Muscle layer of colon (tissue), 2 donors: ENCODE measurements at regions not wholly inside any gene's neighbourhood (a gene's known extent, or its start where the extent isn't known, plus 50 kb on each side); places are given as distances from the start of the nearest gene placed in this dataset.

ENCODE experiments used
- H3K27ac ChIP-seq: one replicate; pipeline ENCODE4 v1.7.0; 2013; ENCODE audit warnings: low read depth, mild to moderate bottlenecking, low read length, moderate library complexity
- H3K27me3 ChIP-seq, 2 donors: one replicate each; pipeline ENCODE4 v1.7.0; 2013; ENCODE audit warnings: low read length in 2 of 2, mild to moderate bottlenecking in 2 of 2; ENCODE audit not compliant: insufficient read depth in 2 of 2, control insufficient read depth in 1 of 2
- H3K36me3 ChIP-seq: one replicate; pipeline ENCODE4 v1.7.0; 2013; ENCODE audit warnings: mild to moderate bottlenecking, low read length; ENCODE audit not compliant: insufficient read depth
- H3K4me1 ChIP-seq: one replicate; pipeline ENCODE4 v1.7.0; 2013; ENCODE audit warnings: mild to moderate bottlenecking, low read length; ENCODE audit not compliant: insufficient read depth
- H3K4me3 ChIP-seq, 2 donors: one replicate each; pipeline ENCODE4 v1.7.0; 2013; ENCODE audit warnings: low read length in 2 of 2, low read depth in 1 of 2, mild to moderate bottlenecking in 1 of 2, moderate library complexity in 1 of 2
- H3K9ac ChIP-seq: one replicate; pipeline ENCODE4 v1.7.0; 2013; ENCODE audit warnings: low read length
- H3K9me3 ChIP-seq: one replicate; pipeline ENCODE4 v1.7.0; 2013; ENCODE audit warnings: mild to moderate bottlenecking, low read length
- donor health status: abdominal sarcoma.
- donor health status: Adenocarcinoma of cecum.

DNA sequence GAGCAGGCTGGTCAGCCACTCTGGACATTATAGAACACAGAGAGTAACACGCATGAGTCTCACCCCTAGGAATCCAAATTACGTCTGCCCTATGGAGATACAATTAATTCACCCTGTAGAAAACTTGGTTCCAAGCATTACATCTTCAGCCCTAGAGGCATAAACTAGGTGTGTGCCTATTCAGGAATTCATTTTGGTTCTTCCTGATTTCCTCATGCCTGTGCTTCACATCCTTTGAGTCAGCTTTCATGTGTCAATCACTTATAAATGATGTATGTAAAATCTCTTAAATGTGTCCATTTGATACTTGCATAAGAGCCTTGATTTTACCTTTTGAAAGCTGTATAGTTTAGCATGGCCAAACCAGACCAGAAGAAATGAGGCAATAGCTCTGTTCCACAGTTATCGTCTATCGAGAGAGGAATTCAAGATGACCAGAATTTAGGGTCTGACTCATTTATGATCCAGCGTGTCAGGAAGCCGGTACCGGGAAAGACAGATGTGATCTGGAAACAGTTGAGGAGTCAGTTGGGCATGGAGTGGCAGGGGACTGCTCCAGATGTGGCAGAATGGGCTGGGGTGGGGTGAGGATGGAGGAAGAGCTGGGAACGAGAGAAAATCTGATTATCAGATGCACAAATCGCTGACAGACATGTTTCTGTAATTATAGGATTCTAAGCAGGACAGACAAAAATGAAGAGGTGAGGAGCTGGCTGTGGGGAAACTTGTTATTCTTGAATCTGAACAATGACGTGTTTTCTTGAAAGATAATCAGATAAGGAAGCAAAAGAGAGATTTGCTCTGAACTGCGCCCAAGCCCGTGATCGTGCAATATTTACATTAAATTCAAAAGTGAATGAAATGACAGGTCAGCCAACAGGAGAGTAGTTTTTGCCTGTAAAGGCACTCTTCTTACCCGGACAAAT, 76.7 kb downstream of the C16orf95 start:
- H3K27me3 ChIP-seq = no peaks in the 10 kb centered on the region
- no peaks in the 10 kb centered on the region for H3K9me3 ChIP-seq
- no peaks in the 10 kb centered on the region for H3K36me3 ChIP-seq
- no peak overlapping the region for H3K27ac ChIP-seq
- no peak overlapping the region for H3K4me3 ChIP-seq
- H3K9ac ChIP-seq = no peak overlapping the region
- no peaks in the 10 kb centered on the region for H3K4me1 ChIP-seq

DNA sequence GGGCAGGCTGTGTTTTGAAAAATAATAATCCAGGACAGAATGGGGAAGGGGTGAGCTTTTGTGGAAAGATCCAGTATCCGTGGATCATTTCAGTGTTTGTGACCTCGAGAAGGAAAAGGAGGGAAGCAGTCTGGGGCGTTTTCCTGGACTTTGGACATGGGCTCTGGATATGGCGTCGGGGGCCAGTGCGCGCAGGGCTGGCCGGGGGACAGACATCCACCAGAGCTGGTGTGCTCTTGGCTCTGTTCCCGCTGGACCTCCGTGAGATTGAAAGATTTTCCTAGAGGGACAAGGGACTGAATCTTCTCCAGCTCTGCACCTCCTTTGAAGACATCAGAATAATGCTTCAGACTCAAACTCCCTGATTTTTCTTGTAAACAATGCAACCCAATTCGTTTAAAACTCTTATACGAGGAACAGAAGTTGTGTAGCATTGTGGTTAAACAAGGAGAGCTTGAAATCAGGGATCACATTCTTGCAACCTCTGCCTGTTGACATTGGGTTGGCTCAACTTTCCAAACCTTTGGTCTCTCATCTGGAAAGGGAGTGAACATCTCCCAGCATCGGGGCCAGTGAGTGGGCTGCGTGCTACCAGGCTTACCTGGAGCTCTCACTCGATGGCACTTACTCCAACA, 75.9 kb downstream of the C16orf95 start:
- no peaks in the 10 kb centered on the region for H3K4me1 ChIP-seq

DNA sequence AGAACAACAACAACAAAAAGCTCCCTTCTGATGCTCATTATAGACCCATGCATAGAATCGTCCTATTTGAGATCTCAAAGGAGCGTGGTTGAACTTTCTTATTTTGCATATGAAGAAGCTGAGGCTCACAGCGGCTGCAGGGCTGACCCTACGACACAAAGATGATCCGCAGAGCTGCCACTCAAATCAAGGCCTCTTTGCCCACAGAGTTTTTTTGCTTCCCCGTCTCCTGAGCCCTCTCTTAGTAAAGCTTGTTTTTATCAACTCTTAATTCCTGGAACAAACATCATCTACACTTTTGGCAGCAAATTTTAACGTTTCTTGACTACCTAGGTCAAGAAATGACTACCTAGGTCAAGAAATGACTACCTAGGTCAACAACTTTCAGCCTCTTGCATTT, 73.7 kb downstream of the C16orf95 start:
- Histone ChIP-seq H3K27me3 (no peaks in the 10 kb centered on the region), H3K27ac (no peak overlapping the region), H3K4me1 (no peaks in the 10 kb centered on the region), H3K4me3 (no peak overlapping the region), H3K36me3 (no peaks in the 10 kb centered on the region), H3K9me3 (no peaks in the 10 kb centered on the region), H3K9ac (no peak overlapping the region)

More for the DNA sequence above, 75.9 kb downstream of the C16orf95 start:
- Histone ChIP-seq H3K9me3 (no peaks in the 10 kb centered on the region), H3K36me3 (no peaks in the 10 kb centered on the region), H3K9ac (no peak overlapping the region), H3K4me3 (no peak overlapping the region), H3K27me3 (no peaks in the 10 kb centered on the region), H3K27ac (no peak overlapping the region)

DNA sequence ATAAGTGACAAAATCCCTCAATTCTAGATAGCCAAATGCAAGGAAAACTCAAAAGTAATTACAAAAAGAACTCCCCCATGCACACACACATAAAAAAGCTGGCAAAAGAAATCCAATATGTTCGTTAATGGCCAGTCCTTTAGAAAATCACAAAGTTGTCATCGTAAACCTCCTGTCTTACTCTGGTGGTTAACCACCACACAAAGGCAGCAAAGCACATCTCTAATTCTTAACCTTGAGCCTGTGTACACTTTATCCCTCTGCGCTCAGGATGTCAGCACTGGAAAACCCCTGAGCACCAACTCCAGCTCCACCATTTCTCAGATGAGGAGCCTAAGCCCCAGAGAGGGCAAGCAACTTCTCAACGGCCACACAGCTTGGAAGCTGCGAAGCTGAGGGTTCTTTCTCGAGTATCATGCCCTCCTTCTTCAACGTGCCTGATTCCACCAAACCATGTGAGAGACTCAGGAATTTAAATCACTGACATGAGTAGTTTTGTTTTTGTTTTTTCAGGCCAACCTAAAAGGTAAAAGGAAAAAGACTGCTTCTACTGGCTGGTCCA, 72.5 kb downstream of the C16orf95 start:
- Histone ChIP-seq H3K27ac (no peak overlapping the region), H3K36me3 (no peaks in the 10 kb centered on the region), H3K9me3 (no peaks in the 10 kb centered on the region), H3K4me3 (no peak overlapping the region), H3K9ac (no peak overlapping the region), H3K4me1 (no peaks in the 10 kb centered on the region), H3K27me3 (no peaks in the 10 kb centered on the region)

DNA sequence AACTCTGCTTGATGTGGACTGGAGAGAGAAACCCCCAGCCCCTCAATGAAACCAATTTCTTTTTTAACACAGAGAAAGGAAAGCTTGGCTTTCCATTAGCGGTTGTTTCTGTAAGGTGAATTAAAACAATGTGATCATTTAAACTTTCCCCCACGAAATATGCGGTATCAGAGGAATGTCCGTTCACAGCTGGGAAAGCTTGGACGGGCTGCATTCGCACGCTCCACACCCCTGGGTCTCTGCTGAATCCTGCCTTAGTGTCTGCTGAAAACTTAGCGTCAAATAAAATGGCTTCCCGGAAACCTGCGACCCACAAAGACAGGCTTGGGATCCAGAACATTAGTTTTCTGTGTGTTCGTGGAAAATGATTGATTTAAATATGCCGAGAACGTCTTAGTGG, 71.7 kb downstream of the C16orf95 start:
- no peak overlapping the region for H3K4me3 ChIP-seq
- H3K9me3 ChIP-seq = no peaks in the 10 kb centered on the region
- H3K27ac ChIP-seq = no peak overlapping the region
- no peaks in the 10 kb centered on the region for H3K27me3 ChIP-seq
- H3K4me1 ChIP-seq = no peaks in the 10 kb centered on the region
- no peaks in the 10 kb centered on the region for H3K36me3 ChIP-seq
- no peak overlapping the region for H3K9ac ChIP-seq

DNA sequence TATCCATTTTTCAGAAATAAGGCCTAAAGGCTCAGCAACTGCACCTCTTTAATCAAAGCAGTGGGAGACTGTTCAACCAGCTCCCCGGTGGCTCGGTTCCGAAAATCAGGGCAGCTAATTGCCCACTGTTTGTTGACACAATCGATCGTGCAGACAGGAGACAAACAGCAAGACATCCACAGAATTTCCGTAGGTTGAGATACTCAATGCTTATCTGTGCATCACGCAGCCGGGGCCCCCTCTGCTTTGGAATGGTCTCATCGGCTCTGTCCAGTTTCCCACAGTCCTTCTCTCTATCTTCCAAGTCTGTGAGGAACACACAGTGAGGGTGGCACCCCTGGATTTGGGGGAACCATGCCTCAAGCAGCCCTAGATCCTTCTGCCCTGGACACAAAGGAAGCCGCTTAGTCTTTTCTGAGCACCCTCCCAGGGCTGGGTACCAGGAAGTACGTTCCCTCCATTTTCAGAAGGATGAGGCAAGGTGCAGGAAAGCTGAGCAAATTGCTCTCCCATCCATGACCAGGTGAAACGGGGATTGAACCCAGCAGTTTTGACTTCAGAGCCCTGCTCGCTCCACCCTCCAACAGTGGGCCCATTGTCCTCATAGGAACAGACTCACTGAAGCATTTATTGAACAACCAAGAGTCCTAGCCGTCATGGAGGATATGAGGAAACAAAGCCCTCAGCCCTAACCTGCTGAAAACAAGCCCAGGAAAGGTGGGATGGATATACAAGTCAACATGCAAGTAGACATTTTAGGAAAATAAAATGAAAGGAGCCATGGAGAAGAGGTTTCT, 70.7 kb downstream of the C16orf95 start:
- no peak overlapping the region for H3K4me3 ChIP-seq

DNA sequence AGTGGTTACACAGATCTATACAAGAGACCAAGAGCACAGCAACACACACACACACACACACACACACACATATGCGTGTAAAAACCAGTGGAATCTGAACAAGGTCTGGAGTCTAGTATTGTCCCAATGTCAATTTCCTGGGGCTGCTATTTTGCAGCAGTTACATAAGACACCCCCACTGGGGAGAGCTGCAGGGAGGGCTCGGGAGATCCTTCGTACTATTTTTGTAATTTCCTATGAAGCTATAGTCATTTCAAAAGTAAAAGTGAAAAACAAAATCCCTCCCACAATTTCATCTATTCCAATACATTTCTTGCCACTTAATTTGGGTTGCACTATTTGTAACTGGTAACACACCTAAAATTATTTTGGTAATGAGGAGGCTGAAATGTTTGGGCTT, 68.5 kb downstream of the C16orf95 start:
- Histone ChIP-seq H3K9ac (no peak overlapping the region), H3K36me3 (no peaks in the 10 kb centered on the region), H3K27me3 (no peaks in the 10 kb centered on the region), H3K27ac (no peak overlapping the region), H3K9me3 (no peaks in the 10 kb centered on the region), H3K4me1 (no peaks in the 10 kb centered on the region), H3K4me3 (no peak overlapping the region)

More for the DNA sequence above, 70.7 kb downstream of the C16orf95 start:
- Histone ChIP-seq H3K27me3 (no peaks in the 10 kb centered on the region), H3K9me3 (no peaks in the 10 kb centered on the region), H3K4me1 (no peaks in the 10 kb centered on the region), H3K9ac (no peak overlapping the region), H3K27ac (no peak overlapping the region), H3K36me3 (no peaks in the 10 kb centered on the region)

DNA sequence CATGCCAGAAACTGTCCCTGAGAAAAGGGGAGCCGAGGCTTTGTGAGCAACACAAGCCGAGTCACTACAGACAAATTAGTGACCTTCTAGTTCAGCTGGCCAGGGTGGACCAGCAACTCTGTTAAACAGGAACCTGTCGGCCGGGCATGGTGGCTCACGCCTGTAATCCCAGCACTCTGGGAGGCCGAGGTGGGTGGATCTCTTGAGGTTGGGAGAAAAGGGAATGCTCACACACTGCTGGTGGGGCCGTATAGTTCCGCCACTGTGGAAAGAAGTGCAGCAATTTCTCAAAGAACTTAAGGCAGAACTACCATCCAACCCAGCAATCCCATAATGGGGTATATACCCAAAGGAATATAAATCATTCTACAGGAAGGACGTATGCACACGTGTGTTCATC, 67.8 kb downstream of the C16orf95 start:
- Histone ChIP-seq H3K36me3 (no peaks in the 10 kb centered on the region), H3K4me1 (no peaks in the 10 kb centered on the region), H3K27me3 (no peaks in the 10 kb centered on the region), H3K4me3 (no peak overlapping the region), H3K9me3 (no peaks in the 10 kb centered on the region), H3K27ac (no peak overlapping the region), H3K9ac (no peak overlapping the region)

DNA sequence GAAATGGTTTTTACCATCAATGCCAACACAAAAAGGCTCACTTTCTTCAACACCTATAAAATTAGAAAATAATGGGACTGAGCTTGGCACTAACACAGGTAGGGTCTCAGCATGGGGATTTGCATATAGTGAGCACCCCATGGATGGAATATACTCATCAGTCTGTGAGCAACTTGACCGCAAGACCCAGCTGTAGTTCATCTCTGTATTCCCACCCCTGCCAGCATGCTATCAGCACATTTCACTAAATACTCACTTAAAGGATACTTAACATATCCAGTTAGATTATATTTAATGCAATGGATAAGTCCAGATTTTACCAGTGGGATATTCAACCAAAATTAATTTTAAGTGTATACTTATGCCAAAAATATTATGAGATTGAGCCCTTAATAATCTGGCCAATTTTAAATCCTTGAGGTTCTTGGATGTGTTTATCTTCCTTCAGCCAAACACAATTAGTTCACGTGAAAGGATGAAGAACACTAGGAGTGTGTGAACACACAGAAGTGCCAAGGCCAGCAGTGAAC, 66.7 kb downstream of the C16orf95 start:
- no peak overlapping the region for H3K27ac ChIP-seq
- H3K4me3 ChIP-seq = no peak overlapping the region
- H3K4me1 ChIP-seq = no peaks in the 10 kb centered on the region
- no peaks in the 10 kb centered on the region for H3K27me3 ChIP-seq
- H3K9me3 ChIP-seq = no peaks in the 10 kb centered on the region
- no peaks in the 10 kb centered on the region for H3K36me3 ChIP-seq
- no peak overlapping the region for H3K9ac ChIP-seq

DNA sequence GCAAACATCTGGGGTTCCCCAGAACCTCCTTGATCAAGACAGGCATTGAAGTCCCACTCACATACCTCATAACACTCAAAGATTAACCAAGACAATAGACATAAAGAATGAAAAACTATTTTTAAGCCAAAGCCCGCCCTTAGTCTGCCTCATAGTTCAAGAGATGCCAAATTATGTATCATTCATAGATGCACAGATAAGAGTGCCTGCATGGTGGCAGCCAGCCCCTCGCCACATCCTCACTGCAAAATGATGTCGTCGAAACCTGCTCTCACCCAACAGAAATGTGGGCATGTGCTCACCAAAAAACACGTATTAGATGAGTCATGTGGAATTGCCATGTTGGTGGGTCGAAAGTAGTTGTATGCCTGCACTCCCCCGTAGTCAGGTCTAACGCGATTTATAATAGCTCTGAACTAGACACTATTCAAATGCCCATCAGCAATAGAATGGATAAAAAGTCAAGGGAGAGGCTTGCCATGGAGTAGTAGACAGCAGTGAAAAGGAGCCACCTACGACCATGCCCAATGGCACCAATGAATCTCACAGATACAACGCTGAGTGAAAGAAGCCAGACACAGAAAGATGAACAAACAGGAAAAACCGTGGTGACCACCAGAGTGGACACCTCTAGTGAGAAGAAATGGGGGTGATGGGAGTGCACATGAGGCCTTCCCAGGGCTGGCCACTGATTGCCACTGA, 64.8 kb downstream of the C16orf95 start:
- no peak overlapping the region for H3K27ac ChIP-seq
- no peak overlapping the region for H3K9ac ChIP-seq
- H3K4me3 ChIP-seq = no peak overlapping the region
- H3K9me3 ChIP-seq = no peaks in the 10 kb centered on the region
- H3K27me3 ChIP-seq = no peaks in the 10 kb centered on the region
- no peaks in the 10 kb centered on the region for H3K36me3 ChIP-seq
- no peaks in the 10 kb centered on the region for H3K4me1 ChIP-seq
